ENCODE measurements at regions not wholly inside any gene's neighbourhood (a gene's known extent, or its start where the extent isn't known, plus 50 kb on each side); places are given as distances from the start of the nearest gene placed in this dataset.

GRCh38 chr1:234969581-234970400 is 158.8 kb downstream of the TOMM20 start (continued):
- TF ChIP-seq SCRT1 (tag by site-specific recombination; IDR thresholded peaks at IDR 0.05; ENCODE audit: borderline replicate concordance) (no peak), ZNF37A (tag by site-specific recombination; IDR thresholded peaks at IDR 0.05) (no peak), ZNF391 (tag by site-specific recombination; IDR thresholded peaks at IDR 0.05; ENCODE audit: borderline replicate concordance, low read depth) (no peak), MYNN (tag by site-specific recombination; IDR thresholded peaks at IDR 0.05; ENCODE audit: borderline replicate concordance) (no peak), ZNF132 (tag by site-specific recombination; IDR thresholded peaks at IDR 0.05; ENCODE audit: borderline replicate concordance) (no peak), ZNF645 (tag by site-specific recombination; IDR thresholded peaks at IDR 0.05) (no peak), ZBTB8A (tag by site-specific recombination; IDR thresholded peaks at IDR 0.05) (peak; percentile 46), ZNF624 (tag by site-specific recombination; IDR thresholded peaks at IDR 0.05) (no peak), ZNF341 (tag by site-specific recombination; IDR thresholded peaks at IDR 0.05; ENCODE audit: low read depth) (0 out of 2 replicates have a peak, but pooled peaks have one; percentile 11), ZBTB10 (tag by site-specific recombination; IDR thresholded peaks at IDR 0.05) (peak; percentile 73), ZNF692 (tag by site-specific recombination; IDR thresholded peaks at IDR 0.05) (peak; percentile 50; the same call in 1 of the 2 replicates), ZNF266 (tag by site-specific recombination; IDR thresholded peaks at IDR 0.05; ENCODE audit: low read depth) (no peak), GLIS1 (tag by site-specific recombination; IDR thresholded peaks at IDR 0.05) (peak; percentile 73), EGR2 (tag by site-specific recombination; IDR thresholded peaks at IDR 0.05; ENCODE audit: low read depth) (0 out of 2 replicates have a peak, but pooled peaks have one; percentile 10), GLIS2 (tag by site-specific recombination; IDR thresholded peaks at IDR 0.05) (peak; percentile 96), ZNF426 (tag by site-specific recombination; IDR thresholded peaks at IDR 0.05) (no peak), ZNF175 (tag by site-specific recombination; IDR thresholded peaks at IDR 0.05) (no peak), ZSCAN30 (tag by site-specific recombination; IDR thresholded peaks at IDR 0.05) (0 out of 2 replicates have a peak, but pooled peaks have one; percentile 50)

GRCh38 chr1:234969011-234969441 is 159.6 kb downstream of the TOMM20 start:
- TF ChIP-seq ZFHX2 (tag by site-specific recombination; conservative IDR thresholded peaks at IDR 0.05): 0 out of 2 replicates have a peak, but pooled peaks have one; percentile 20
- no peak for TF ChIP-seq ZNF654 (tag by site-specific recombination; IDR thresholded peaks at IDR 0.05; ENCODE audit: low read depth)
- TF ChIP-seq ZBTB17 (tag by site-specific recombination; IDR thresholded peaks at IDR 0.05): peak; percentile 74
- Histone ChIP-seq H3K4me3 (ENCODE audit: low read depth, low read length) (no peak overlapping the region), H3K36me3 (ENCODE audit: control insufficient read depth in 2 of 2, insufficient read depth in 1 of 2, low read length in 2 of 2) (no peaks in the 10 kb centered on the region), H3K4me1 (ENCODE audit: control insufficient read depth, insufficient read depth, low read length) (peaks cover 27% of the 10 kb centered on the region), H3K9me3 (ENCODE audit: control insufficient read depth, insufficient read depth, low read depth, low read length) (no peaks in the 10 kb centered on the region), H3K27ac (ENCODE audit: extremely low read depth, low read depth, low read length) (no peak overlapping the region)
- POLR2A ChIA-PET: no interaction called here
- CTCF ChIA-PET: no interaction called here

Measured in HEK293 (cell line).